ENCODE measurements at regions not wholly inside any gene's neighbourhood (a gene's known extent, or its start where the extent isn't known, plus 50 kb on each side); places are given as distances from the start of the nearest gene placed in this dataset.

- no peak overlapping the region for H3K4me3 ChIP-seq (ENCODE audit: low read depth, low read length)
Observed at GRCh38 chr10:25094590-25094989, 78.2 kb downstream of the THNSL1 start.

GRCh38 chr10:25097669-25098411, 77.0 kb upstream of the GPR158 start:
- no peak for TF ChIP-seq CTCF (IDR thresholded peaks at IDR 0.05; ENCODE audit: insufficient read depth, low read length)
- no peak for DNase-seq (ENCODE audit: low read depth)
- H3K4me3 ChIP-seq (ENCODE audit: low read depth, low read length): no peak overlapping the region

More at GRCh38 chr10:25094590-25094989, 78.2 kb downstream of the THNSL1 start:
- TF ChIP-seq CTCF (IDR thresholded peaks at IDR 0.05; ENCODE audit: insufficient read depth, low read length): no peak
- DNase-seq (ENCODE audit: low read depth): no peak

GRCh38 chr10:25100141-25100540, 74.7 kb upstream of the GPR158 start:
- H3K4me3 ChIP-seq (ENCODE audit: low read depth, low read length): no peak overlapping the region
- no peak for DNase-seq (ENCODE audit: low read depth)
- no peak for TF ChIP-seq CTCF (IDR thresholded peaks at IDR 0.05; ENCODE audit: insufficient read depth, low read length)

GRCh38 chr10:25101461-25102146, 73.2 kb upstream of the GPR158 start:
- no peak for DNase-seq (ENCODE audit: low read depth)
- no peak overlapping the region for H3K4me3 ChIP-seq (ENCODE audit: low read depth, low read length)
- no peak for TF ChIP-seq CTCF (IDR thresholded peaks at IDR 0.05; ENCODE audit: insufficient read depth, low read length)

GRCh38 chr10:25102147-25102822, 72.5 kb upstream of the GPR158 start:
- H3K4me3 ChIP-seq (ENCODE audit: low read depth, low read length): no peak overlapping the region
- no peak for TF ChIP-seq CTCF (IDR thresholded peaks at IDR 0.05; ENCODE audit: insufficient read depth, low read length)
- DNase-seq (ENCODE audit: low read depth): no peak

GRCh38 chr10:25103703-25104102, 71.1 kb upstream of the GPR158 start:
- H3K4me3 ChIP-seq (ENCODE audit: low read depth, low read length): no peak overlapping the region
- no peak for DNase-seq (ENCODE audit: low read depth)
- no peak for TF ChIP-seq CTCF (IDR thresholded peaks at IDR 0.05; ENCODE audit: insufficient read depth, low read length)

Measured in fibroblast of the aortic adventitia (primary cell).